Nephron (organoid): ENCODE measurements at regions not wholly inside any gene's neighbourhood (a gene's known extent, or its start where the extent isn't known, plus 50 kb on each side); places are given as distances from the start of the nearest gene placed in this dataset.

Source experiments
- H3K27ac Mint-ChIP-seq, 3 experiments: 2 replicates each; pipeline ENCODE4 v1.8.0; 2020; ENCODE audit warnings: mixed read lengths in 3 of 3, mild to moderate bottlenecking in 2 of 3, moderate library complexity in 1 of 3
- H3K27me3 Mint-ChIP-seq: 2 replicates; pipeline ENCODE4 v1.8.0; 2021; ENCODE audit warnings: low read depth, mild to moderate bottlenecking, moderate library complexity, mixed read lengths
- H3K36me3 Mint-ChIP-seq: 2 replicates; pipeline ENCODE4 v1.8.0; 2020; ENCODE audit warnings: low read depth, mixed read lengths
- H3K4me1 Mint-ChIP-seq: 2 replicates; pipeline ENCODE4 v1.8.0; 2020; ENCODE audit warnings: mixed read lengths
- H3K4me3 Mint-ChIP-seq, 3 experiments: 2 replicates each; pipeline ENCODE4 v1.8.0; 2020; ENCODE audit warnings: mild to moderate bottlenecking in 3 of 3, mixed read lengths in 3 of 3, moderate library complexity in 2 of 3
- H3K9me3 Mint-ChIP-seq: 2 replicates; pipeline ENCODE4 v1.8.0; 2020; ENCODE audit warnings: mixed read lengths
- TF ChIP-seq, protein P1 (sequence below), 3 experiments: fragments of 200-600 bp; sonication (generic); IDR thresholded peaks; one replicate each; pipeline ENCODE4 v1.5.0; 2021; ENCODE audit warnings: antibody characterized with exemption in 3 of 3; ENCODE audit not compliant: unreplicated experiment in 3 of 3

DNA sequence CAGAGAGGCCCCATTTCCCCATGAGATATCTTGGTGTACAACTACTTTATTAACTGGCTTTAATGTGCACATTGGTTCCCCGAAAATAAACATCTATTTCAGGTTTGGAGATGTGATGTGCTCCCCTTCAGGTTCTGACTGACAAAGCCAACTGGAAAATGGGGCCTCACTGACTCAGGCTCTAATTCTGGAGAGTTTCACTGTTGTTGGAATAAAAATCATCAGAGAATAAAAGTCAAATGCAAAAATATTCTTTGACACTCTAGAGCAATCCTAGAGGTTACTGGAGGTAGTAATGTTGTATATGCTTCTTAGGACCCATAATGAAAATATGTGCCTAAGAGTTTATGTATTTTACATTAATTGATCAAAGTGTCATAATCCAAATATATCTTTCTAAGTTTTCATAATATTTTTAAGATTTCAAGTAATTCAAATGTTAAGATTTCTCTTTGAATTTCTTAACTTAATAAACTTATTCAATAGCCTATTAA, 189.9 kb upstream of the COL3A1 start:
- no peak overlapping the region for H3K4me3 Mint-ChIP-seq
- no peaks in the 10 kb centered on the region for H3K27me3 Mint-ChIP-seq
- no peaks in the 10 kb centered on the region for H3K9me3 Mint-ChIP-seq
- peaks cover 35% of the 10 kb centered on the region for H3K4me1 Mint-ChIP-seq
- TF ChIP-seq, protein P1, sequence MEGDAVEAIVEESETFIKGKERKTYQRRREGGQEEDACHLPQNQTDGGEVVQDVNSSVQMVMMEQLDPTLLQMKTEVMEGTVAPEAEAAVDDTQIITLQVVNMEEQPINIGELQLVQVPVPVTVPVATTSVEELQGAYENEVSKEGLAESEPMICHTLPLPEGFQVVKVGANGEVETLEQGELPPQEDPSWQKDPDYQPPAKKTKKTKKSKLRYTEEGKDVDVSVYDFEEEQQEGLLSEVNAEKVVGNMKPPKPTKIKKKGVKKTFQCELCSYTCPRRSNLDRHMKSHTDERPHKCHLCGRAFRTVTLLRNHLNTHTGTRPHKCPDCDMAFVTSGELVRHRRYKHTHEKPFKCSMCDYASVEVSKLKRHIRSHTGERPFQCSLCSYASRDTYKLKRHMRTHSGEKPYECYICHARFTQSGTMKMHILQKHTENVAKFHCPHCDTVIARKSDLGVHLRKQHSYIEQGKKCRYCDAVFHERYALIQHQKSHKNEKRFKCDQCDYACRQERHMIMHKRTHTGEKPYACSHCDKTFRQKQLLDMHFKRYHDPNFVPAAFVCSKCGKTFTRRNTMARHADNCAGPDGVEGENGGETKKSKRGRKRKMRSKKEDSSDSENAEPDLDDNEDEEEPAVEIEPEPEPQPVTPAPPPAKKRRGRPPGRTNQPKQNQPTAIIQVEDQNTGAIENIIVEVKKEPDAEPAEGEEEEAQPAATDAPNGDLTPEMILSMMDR (IDR thresholded peaks at IDR 0.05; ENCODE audit: unreplicated experiment in 3 of 3), result no peak
- no peak overlapping the region for H3K27ac Mint-ChIP-seq
- no peaks in the 10 kb centered on the region for H3K36me3 Mint-ChIP-seq

GRCh38 chr2:188785061-188785460, 189.1 kb upstream of the COL3A1 start:
- Mint-ChIP-seq H3K4me1 (peaks cover 39% of the 10 kb centered on the region), H3K9me3 (no peaks in the 10 kb centered on the region), H3K27me3 (no peaks in the 10 kb centered on the region), H3K36me3 (no peaks in the 10 kb centered on the region), H3K4me3 (no peak overlapping the region), H3K27ac (peak overlapping the region in 2 of 3 experiments; percentile 99 to 100)
- TF ChIP-seq, protein P1 (IDR thresholded peaks at IDR 0.05; ENCODE audit: unreplicated experiment in 3 of 3), result no peak

DNA sequence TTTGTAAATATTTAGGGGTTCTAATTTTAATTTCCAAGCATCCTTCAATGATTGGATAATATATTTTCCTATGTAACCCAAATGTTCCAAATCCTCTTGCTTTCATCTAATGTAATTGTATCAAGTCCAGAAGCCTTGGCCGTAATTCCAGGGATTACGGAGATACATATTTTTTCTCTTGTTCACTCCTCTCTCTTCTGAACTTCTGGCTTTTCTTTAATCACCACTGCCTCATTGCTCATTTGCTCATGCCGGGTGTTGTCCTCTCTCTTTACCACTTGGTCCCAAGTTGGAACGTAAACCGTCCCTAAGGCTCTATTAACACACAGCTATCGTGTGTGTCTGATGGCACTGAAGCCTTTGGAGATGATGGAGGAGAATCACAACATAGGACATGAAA, 188.7 kb upstream of the COL3A1 start:
- no peak overlapping the region for H3K4me3 Mint-ChIP-seq
- peaks cover 39% of the 10 kb centered on the region for H3K4me1 Mint-ChIP-seq
- no peaks in the 10 kb centered on the region for H3K36me3 Mint-ChIP-seq
- H3K27me3 Mint-ChIP-seq, result no peaks in the 10 kb centered on the region
- TF ChIP-seq, protein P1 (IDR thresholded peaks at IDR 0.05; ENCODE audit: unreplicated experiment in 3 of 3), result no peak
- no peaks in the 10 kb centered on the region for H3K9me3 Mint-ChIP-seq
- H3K27ac Mint-ChIP-seq, result peak overlapping the region in 2 of 3 experiments; percentile 99 to 100

GRCh38 chr2:188786368-188786841, 187.8 kb upstream of the COL3A1 start:
- Mint-ChIP-seq H3K9me3 (no peaks in the 10 kb centered on the region), H3K36me3 (no peaks in the 10 kb centered on the region), H3K4me1 (peaks cover 39% of the 10 kb centered on the region), H3K27ac (peak overlapping the region; percentile 93 to 100 (median 99)), H3K4me3 (peak overlapping the region in 2 of 3 experiments; percentile 55 to 58), H3K27me3 (no peaks in the 10 kb centered on the region)
- TF ChIP-seq, protein P1 (IDR thresholded peaks at IDR 0.05; ENCODE audit: unreplicated experiment in 3 of 3), result no peak

GRCh38 chr2:188787021-188787657, 187.0 kb upstream of the COL3A1 start:
- Mint-ChIP-seq H3K4me3 (peak overlapping the region; percentile 33 to 74 (median 58)), H3K27me3 (no peaks in the 10 kb centered on the region)

More at GRCh38 chr2:188787021-188787657, 187.0 kb upstream of the COL3A1 start:
- Mint-ChIP-seq H3K4me1 (peaks cover 39% of the 10 kb centered on the region), H3K36me3 (no peaks in the 10 kb centered on the region), H3K9me3 (no peaks in the 10 kb centered on the region), H3K27ac (peak overlapping the region; percentile 93 to 100 (median 99))
- TF ChIP-seq, protein P1 (IDR thresholded peaks at IDR 0.05; ENCODE audit: unreplicated experiment in 3 of 3), result no peak
